MG63 (cell line): ENCODE measurements at regions not wholly inside any gene's neighbourhood (a gene's known extent, or its start where the extent isn't known, plus 50 kb on each side); places are given as distances from the start of the nearest gene placed in this dataset.
A peak's percentile ranks its signal among the peaks of the same experiment; 100 is the strongest.
"Not testable (repeated sequence)": the region's sequence is repeated elsewhere in the genome, so short reads cannot be mapped to it uniquely, and the experiment has no call there.

Source experiments
- DNase-seq: peaks from one replicate; pipeline ENCODE4 v3.0.0-alpha.2; 2020
- H3K27me3 ChIP-seq: fragments of 250-450 bp; sonication (Bioruptor Pico); 2 replicates; pipeline ENCODE4 v1.5.1; 2020; ENCODE audit warnings: mild to moderate bottlenecking, moderate library complexity
- H3K36me3 ChIP-seq: fragments of 250-450 bp; sonication (Bioruptor Pico); 2 replicates; pipeline ENCODE4 v1.5.1; 2020; ENCODE audit warnings: mild to moderate bottlenecking, moderate library complexity
- H3K4me3 ChIP-seq: fragments of 250-450 bp; sonication (Bioruptor Pico); 2 replicates; pipeline ENCODE4 v1.5.1; 2020; ENCODE audit warnings: mild to moderate bottlenecking, moderate library complexity
- H3K9me3 ChIP-seq: fragments of 250-450 bp; sonication (Bioruptor Pico); 2 replicates; pipeline ENCODE4 v1.5.1; 2020; ENCODE audit warnings: mild to moderate bottlenecking, moderate library complexity

DNA sequence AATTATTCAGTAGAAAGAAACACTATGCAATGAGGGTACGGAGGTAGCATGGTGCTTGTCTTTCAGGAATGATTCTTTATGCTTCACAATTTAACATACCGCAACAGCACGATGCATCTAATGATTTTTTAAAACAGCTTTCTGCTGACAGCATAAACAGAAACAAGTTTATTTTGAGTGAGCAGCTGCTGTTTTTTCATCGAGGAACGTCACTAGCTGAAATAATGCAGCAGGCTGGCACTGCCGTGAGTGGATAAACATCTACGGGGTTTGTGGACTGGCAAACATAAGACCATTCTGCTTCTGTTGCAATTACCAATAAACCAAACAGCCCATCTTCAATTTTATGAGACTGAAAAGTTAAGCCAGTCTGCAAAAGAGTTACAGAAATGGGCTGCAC is 871.8 kb downstream of the RPS29 start:
- Histone ChIP-seq H3K27me3 (no peaks in the 10 kb centered on the region), H3K36me3 (no peaks in the 10 kb centered on the region), H3K9me3 (no peaks in the 10 kb centered on the region), H3K4me3 (0 out of 2 replicates have a peak overlapping the region, but pooled peaks have one; percentile 6)
- DNase-seq, result no peak

GRCh38 chr14:48710133-48710532 is 876.0 kb downstream of the RPS29 start:
- no peak for DNase-seq
- H3K27me3 ChIP-seq, result no peaks in the 10 kb centered on the region
- no peak overlapping the region for H3K4me3 ChIP-seq
- no peaks in the 10 kb centered on the region for H3K36me3 ChIP-seq
- no peaks in the 10 kb centered on the region for H3K9me3 ChIP-seq

DNA sequence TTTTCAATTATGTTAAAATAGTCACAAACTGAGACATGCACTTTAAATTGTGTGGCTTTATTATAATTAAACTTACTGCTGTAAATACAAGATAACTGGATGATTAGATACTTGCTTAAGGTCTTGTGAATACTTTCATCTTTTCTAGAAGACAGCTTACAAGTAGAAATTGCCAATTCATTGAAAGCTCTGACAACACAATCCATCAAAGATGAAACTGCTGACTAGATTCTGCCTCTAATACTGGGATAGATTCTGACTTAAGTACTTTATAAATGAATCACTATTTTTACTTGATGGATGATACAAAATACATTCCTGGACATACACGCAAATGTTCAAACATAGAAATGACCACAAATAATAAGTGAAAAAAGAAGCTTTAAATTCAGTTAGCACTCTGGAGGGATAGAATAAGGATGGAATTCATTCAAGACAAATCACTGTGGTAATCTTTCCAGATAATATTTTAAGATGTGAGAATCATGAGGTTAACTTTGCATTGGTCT is 876.8 kb downstream of the RPS29 start:
- H3K27me3 ChIP-seq, result no peaks in the 10 kb centered on the region
- no peaks in the 10 kb centered on the region for H3K9me3 ChIP-seq
- DNase-seq, result no peak
- H3K36me3 ChIP-seq, result no peaks in the 10 kb centered on the region
- no peak overlapping the region for H3K4me3 ChIP-seq

- H3K9me3 ChIP-seq, result no peaks in the 10 kb centered on the region
- H3K4me3 ChIP-seq, result no peak overlapping the region
- no peaks in the 10 kb centered on the region for H3K27me3 ChIP-seq
- no peak for DNase-seq
- H3K36me3 ChIP-seq, result no peaks in the 10 kb centered on the region
These were observed 881.5 kb downstream of the RPS29 start for GRCh38 chr14:48704639-48705038.

DNA sequence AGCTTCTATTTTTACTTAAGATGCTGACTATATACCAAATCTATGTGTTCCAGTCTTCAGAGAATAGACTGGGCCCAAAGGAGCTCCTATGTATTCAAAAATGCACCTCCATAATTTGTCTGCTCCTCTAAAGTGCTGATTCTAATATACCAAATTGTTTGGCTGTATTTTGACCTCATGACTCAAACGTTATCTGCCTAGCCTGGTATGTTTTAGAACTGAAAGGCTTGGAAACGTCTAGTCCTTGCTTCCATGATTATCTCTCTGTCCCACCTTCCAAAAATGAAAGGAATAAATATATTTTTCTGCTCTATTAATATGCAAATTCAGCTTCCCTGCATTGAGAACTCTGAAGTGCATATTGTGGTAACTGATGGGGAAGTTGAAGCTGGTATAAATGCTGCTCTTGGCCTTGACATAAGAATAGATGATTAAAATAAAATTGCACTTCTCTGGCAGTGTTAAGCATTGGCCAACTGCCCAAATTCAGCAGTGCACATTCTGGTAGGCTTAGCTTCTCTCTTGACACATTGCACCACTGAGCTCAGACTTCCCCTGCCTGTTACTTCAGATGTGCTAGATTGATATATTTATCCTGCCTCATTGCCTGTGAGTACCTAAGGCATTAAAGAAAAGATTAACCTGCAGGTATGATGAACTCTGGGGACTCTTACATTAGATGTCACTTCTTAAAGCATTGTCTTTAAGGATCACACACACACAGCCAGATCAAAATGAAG is 882.3 kb downstream of the RPS29 start:
- no peaks in the 10 kb centered on the region for H3K27me3 ChIP-seq
- DNase-seq, result no peak
- H3K36me3 ChIP-seq, result no peaks in the 10 kb centered on the region
- no peaks in the 10 kb centered on the region for H3K9me3 ChIP-seq
- no peak overlapping the region for H3K4me3 ChIP-seq

- H3K27me3 ChIP-seq, H3K9me3 ChIP-seq, H3K4me3 ChIP-seq, DNase-seq, H3K36me3 ChIP-seq: not testable (repeated sequence)
These were observed 888.8 kb downstream of the RPS29 start for GRCh38 chr14:48697362-48697761.

DNA sequence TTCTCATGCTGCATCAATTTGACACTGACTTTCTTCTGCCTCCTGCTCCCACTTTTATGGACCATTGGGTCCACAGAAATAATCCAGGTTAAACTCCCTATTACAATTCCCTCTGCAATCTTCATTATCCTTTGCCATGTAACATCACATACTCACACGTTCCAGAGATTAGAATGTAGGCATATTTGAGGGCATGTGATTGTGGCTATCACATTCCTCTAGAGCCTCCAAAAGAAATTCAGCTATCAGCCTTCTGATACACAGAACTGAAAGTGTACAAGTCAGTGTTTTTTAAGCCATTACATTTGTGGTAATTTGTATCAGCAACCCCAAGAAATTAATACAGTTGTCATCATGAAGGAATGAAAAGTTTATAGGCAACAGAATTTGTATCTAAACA is 892.4 kb downstream of the RPS29 start:
- H3K4me3 ChIP-seq, result no peak overlapping the region
- H3K36me3 ChIP-seq, result no peaks in the 10 kb centered on the region
- H3K27me3 ChIP-seq, result no peaks in the 10 kb centered on the region
- H3K9me3 ChIP-seq, result no peaks in the 10 kb centered on the region
- DNase-seq, result no peak

DNA sequence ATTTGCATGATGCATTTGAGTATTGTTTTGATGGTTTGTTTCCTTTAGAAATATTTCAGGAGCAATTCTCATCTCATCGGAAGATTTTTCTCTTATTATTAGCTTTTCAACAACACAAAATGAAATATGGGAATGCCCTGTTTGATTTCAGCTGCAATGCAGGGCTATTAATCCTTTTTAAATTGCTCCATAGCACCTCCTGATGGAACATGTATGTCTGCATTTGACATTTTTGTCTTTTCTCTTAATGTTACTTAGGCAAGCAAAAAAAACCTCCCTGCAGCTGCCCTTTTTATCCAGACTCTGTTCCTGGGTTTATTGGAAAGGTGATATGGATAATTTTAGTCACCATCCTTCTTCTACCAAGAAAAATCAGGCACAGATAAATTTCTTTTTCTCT is 895.8 kb downstream of the RPS29 start:
- DNase-seq, result no peak
- Histone ChIP-seq H3K36me3 (no peaks in the 10 kb centered on the region), H3K4me3 (no peak overlapping the region), H3K27me3 (no peaks in the 10 kb centered on the region), H3K9me3 (no peaks in the 10 kb centered on the region)

- no peak overlapping the region for H3K4me3 ChIP-seq
- no peaks in the 10 kb centered on the region for H3K27me3 ChIP-seq
- no peaks in the 10 kb centered on the region for H3K9me3 ChIP-seq
- no peaks in the 10 kb centered on the region for H3K36me3 ChIP-seq
- DNase-seq, result no peak
These were observed 899.5 kb downstream of the RPS29 start for GRCh38 chr14:48686650-48687049.

GRCh38 chr14:48672506-48672905 is 913.7 kb downstream of the RPS29 start:
- Histone ChIP-seq H3K36me3 (no peaks in the 10 kb centered on the region), H3K9me3 (no peaks in the 10 kb centered on the region), H3K4me3 (no peak overlapping the region), H3K27me3 (no peaks in the 10 kb centered on the region)
- no peak for DNase-seq

DNA sequence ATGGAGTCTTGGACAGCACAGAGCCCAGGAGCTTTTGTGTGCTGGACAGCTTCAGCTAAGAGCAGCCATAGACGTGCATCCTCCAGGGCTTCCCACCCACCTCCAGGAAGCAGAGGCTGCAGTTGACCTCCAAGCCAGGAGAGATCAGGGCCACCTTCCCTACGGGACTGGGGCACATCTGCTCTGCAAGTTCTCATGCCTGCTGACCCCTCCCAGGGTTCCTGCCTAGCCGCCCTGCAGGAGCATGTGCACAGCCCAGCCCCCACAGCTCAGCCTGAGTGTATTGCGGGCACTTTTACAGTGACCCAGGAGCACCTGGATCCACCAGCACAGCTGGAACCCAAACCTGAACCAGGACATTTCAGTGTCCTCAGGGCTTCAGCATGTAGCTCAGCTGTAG is 915.2 kb downstream of the RPS29 start:
- H3K9me3 ChIP-seq, result no peaks in the 10 kb centered on the region
- no peaks in the 10 kb centered on the region for H3K36me3 ChIP-seq
- no peaks in the 10 kb centered on the region for H3K27me3 ChIP-seq
- no peak for DNase-seq
- H3K4me3 ChIP-seq, result no peak overlapping the region

- Histone ChIP-seq H3K27me3 (no peaks in the 10 kb centered on the region), H3K36me3 (no peaks in the 10 kb centered on the region), H3K9me3 (peaks cover 2% of the 10 kb centered on the region; the same call in 1 of the 2 replicates), H3K4me3 (no peak overlapping the region)
- DNase-seq, result no peak
These were observed 920.9 kb downstream of the RPS29 start for GRCh38 chr14:48665077-48665784.

DNA sequence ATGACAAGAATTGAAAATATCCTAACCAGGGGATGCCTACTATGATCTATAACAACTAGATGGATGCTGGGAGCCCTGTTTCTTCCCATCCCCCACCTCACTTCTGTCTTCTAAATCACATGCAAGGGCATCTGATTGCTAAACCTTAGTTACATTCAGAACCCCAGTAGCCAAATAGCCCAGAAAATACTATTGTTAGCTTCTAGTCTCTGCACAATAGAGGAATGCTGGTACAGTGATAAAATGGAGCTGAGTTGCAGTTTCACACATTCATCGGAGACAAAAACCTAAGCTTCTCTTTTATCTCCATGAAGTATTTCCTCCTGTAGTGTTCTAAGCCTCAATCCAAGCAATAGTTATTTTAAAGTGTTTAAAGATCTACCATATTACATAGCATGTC is 942.9 kb downstream of the RPS29 start:
- H3K9me3 ChIP-seq, result no peaks in the 10 kb centered on the region
- H3K27me3 ChIP-seq, result no peaks in the 10 kb centered on the region
- H3K4me3 ChIP-seq, result no peak overlapping the region
- no peaks in the 10 kb centered on the region for H3K36me3 ChIP-seq
- DNase-seq, result no peak

DNA sequence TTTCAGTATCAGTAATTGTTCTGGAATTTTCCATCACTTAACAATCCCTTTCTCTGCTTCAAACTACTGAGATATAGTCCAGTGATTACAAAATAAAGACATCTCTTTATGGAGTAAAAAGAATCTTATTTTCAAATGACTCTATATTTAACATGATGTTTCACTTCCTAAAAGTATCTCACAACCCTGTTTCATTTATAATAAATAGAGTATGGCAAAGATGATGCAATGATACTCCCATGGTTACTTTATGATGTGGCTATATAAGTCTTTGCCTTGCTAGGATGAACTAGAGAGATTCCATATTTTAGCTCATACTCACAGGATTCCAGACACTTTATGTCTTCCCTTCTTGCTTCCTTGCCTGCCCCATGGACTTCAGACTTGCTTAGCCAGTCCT is 953.5 kb upstream of the MDGA2 start:
- H3K27me3 ChIP-seq, result no peaks in the 10 kb centered on the region
- DNase-seq, result no peak
- H3K9me3 ChIP-seq, result no peaks in the 10 kb centered on the region
- no peak overlapping the region for H3K4me3 ChIP-seq
- no peaks in the 10 kb centered on the region for H3K36me3 ChIP-seq

DNA sequence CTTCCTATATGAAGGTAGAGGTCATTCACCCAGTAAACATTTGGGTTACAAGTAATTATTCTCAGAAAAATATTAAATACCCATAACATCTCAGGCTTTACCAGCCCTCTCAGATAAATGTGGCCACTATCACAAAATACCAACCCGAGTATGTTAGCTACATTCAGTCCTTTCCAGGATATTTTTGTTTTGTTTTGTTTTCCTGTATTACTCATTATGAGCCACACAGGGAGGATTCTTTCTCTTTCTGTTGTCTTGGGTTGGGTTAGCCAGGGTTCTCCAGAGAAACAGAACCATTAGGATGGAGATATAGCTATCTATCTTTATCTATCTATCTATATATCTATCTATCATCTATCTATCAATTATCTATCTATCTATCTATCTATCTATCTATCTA is 947.6 kb upstream of the MDGA2 start:
- Histone ChIP-seq H3K27me3 (no peaks in the 10 kb centered on the region), H3K9me3 (no peaks in the 10 kb centered on the region), H3K36me3 (no peaks in the 10 kb centered on the region), H3K4me3 (no peak overlapping the region)
- no peak for DNase-seq

DNA sequence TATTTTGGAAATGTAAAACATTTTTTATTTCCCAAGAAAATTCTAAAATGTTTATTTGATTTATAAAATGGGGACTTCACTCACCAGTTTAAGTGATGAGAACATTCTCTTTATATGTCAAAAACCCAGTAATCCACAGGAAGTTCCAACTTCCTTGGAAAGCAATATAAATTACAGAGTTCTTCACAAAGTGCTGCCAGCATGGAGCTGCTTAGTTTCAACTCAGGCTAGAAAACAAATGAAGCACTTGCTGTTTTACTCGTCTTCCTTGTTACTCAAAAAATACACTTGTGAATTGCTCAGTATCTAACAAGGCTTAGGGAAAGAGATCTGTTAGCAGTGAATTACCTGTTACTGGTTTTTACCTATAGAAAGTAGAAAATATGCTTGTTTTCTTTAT is 942.7 kb upstream of the MDGA2 start:
- H3K36me3 ChIP-seq, result no peaks in the 10 kb centered on the region
- no peak overlapping the region for H3K4me3 ChIP-seq
- no peak for DNase-seq
- no peaks in the 10 kb centered on the region for H3K27me3 ChIP-seq
- no peaks in the 10 kb centered on the region for H3K9me3 ChIP-seq

DNA sequence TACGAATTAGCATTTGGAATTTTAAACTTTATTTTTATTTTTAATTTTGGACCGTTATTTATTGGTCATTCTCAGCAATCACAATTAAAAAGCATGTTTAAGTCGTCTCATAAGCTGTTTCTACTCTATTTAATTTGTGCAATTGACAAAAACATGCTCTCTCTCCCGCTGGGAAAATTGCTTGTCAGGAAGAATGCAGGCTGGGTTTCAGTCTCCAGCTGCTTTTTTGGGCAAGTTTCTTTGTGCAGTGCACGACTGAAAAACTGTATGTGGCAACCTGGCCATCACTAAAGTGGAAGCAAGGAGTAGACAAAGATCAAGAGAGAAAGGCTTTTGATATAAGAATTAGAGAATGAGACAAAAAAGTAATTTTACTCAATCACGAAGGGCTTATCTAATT is 941.5 kb upstream of the MDGA2 start:
- H3K36me3 ChIP-seq, result no peaks in the 10 kb centered on the region
- H3K9me3 ChIP-seq, result no peaks in the 10 kb centered on the region
- no peak overlapping the region for H3K4me3 ChIP-seq
- no peak for DNase-seq
- H3K27me3 ChIP-seq, result no peaks in the 10 kb centered on the region

GRCh38 chr14:48615618-48616017 is 940.2 kb upstream of the MDGA2 start:
- H3K27me3 ChIP-seq, result no peaks in the 10 kb centered on the region
- DNase-seq, result no peak
- no peaks in the 10 kb centered on the region for H3K9me3 ChIP-seq
- no peaks in the 10 kb centered on the region for H3K36me3 ChIP-seq
- no peak overlapping the region for H3K4me3 ChIP-seq
